OCI-LY7 (cell line): ENCODE measurements at regions not wholly inside any gene's neighbourhood (a gene's known extent, or its start where the extent isn't known, plus 50 kb on each side); places are given as distances from the start of the nearest gene placed in this dataset.

Source experiments
- BruUV-seq: library from RNA; stranded (reverse); fragments of 400-500 nt; replicated peaks from 2 replicates; lab custom pipeline; 2021; lab: Mats Ljungman, UMichigan
- CTCF ChIA-PET: fragments of 300-600 bp; sonication (Branson Sonifier 250); formaldehyde crosslinking; loops from one replicate; lab custom pipeline; 2022; ENCODE audit warnings: antibody characterized with exemption; ENCODE audit not compliant: unreplicated experiment; lab: Charles Lee
- POLR2A ChIA-PET: fragments of 300-600 bp; sonication (Branson Sonifier 250); formaldehyde crosslinking; loops from one replicate; lab custom pipeline; 2022; ENCODE audit warnings: antibody characterized with exemption; lab: Charles Lee
- DNase-seq: peaks from one replicate; pipeline ENCODE4 v3.0.0-alpha.2; 2015; ENCODE audit warnings: low spot score
- H2AFZ ChIP-seq: fragments of 200-600 bp; sonication (generic), shearing (Covaris generic); 2 replicates; pipeline ENCODE4 v1.6.1; 2014; ENCODE audit warnings: mild to moderate bottlenecking, antibody characterized with exemption, low read length, moderate library complexity
- H3K27ac ChIP-seq: fragments of 200-600 bp; sonication (generic); 2 replicates; pipeline ENCODE4 v1.5.1; 2014; ENCODE audit warnings: mixed run types, low read depth, mild to moderate bottlenecking, moderate library complexity, low read length, inconsistent platforms; ENCODE audit not compliant: poor library complexity, severe bottlenecking
- H3K36me3 ChIP-seq: fragments of 200-600 bp; sonication (generic); 2 replicates; pipeline ENCODE4 v1.6.1; 2014; ENCODE audit warnings: mild to moderate bottlenecking, antibody characterized with exemption, low read length, moderate library complexity, mixed read lengths; ENCODE audit not compliant: insufficient read depth
- H3K4me1 ChIP-seq: fragments of 200-600 bp; sonication (generic); 2 replicates; pipeline ENCODE4 v1.5.1; 2014; ENCODE audit warnings: mild to moderate bottlenecking, low read length; ENCODE audit not compliant: insufficient read depth, poor library complexity, severe bottlenecking
- H3K4me2 ChIP-seq: fragments of 200-600 bp; sonication (generic); 2 replicates; pipeline ENCODE4 v1.6.1; 2014; ENCODE audit warnings: mild to moderate bottlenecking, low read length
- H3K4me3 ChIP-seq: fragments of 200-600 bp; sonication (generic); 2 replicates; pipeline ENCODE4 v1.5.1; 2014; ENCODE audit warnings: mild to moderate bottlenecking, low read depth, low read length; ENCODE audit not compliant: poor library complexity, severe bottlenecking
- H3K79me2 ChIP-seq: fragments of 200-600 bp; sonication (generic); 2 replicates; pipeline ENCODE4 v1.6.1; 2016; ENCODE audit warnings: low read depth, mild to moderate bottlenecking, low read length, moderate library complexity, mixed read lengths; ENCODE audit not compliant: insufficient read depth
- H3K9me2 ChIP-seq: fragments of 200-600 bp; sonication (generic); 2 replicates; pipeline ENCODE4 v1.6.1; 2016; ENCODE audit warnings: mild to moderate bottlenecking, low read length, mixed read lengths; ENCODE audit not compliant: insufficient read depth
- H3K9me3 ChIP-seq: fragments of 200-600 bp; sonication (generic); 2 replicates; pipeline ENCODE4 v1.6.1; 2014; ENCODE audit warnings: mild to moderate bottlenecking, mixed run types, low read length, mixed read lengths
- H4K20me1 ChIP-seq: fragments of 200-600 bp; sonication (generic); 2 replicates; pipeline ENCODE4 v1.6.1; 2014; ENCODE audit warnings: mild to moderate bottlenecking, antibody characterized with exemption, low read length, moderate library complexity, mixed read lengths; ENCODE audit not compliant: insufficient read depth
- EZH2phosphoT487 ChIP-seq: fragments of 200-600 bp; sonication (generic); IDR thresholded peaks from 2 replicates; pipeline ENCODE4 v1.6.1; 2018; ENCODE audit warnings: low read depth, borderline replicate concordance, mild to moderate bottlenecking, mixed run types, antibody characterized with exemption, low read length, moderate library complexity, mixed read lengths
- intact Hi-C: fragments of 100-400 bp; cut with micrococcal nuclease; formaldehyde crosslinking; loops from one replicate; pipeline ENCODE4 v1.10.0; 2022; ENCODE audit not compliant: unreplicated experiment
- TF ChIP-seq, protein P1 (sequence below): fragments of 200-600 bp; sonication (generic); conservative IDR thresholded peaks from 2 replicates; pipeline ENCODE4 v1.5.1; 2014; ENCODE audit warnings: mild to moderate bottlenecking, antibody characterized with exemption, low read length, moderate library complexity, mixed read lengths

GRCh38 chr3:152206243-152206760 is 62.4 kb upstream of the MBNL1 start:
- Histone ChIP-seq H4K20me1 (no peaks in the 10 kb centered on the region), H3K27ac (no peak overlapping the region), H3K36me3 (no peaks in the 10 kb centered on the region), H3K9me2 (no peaks in the 10 kb centered on the region), H2AFZ (no peak overlapping the region), H3K4me3 (no peak overlapping the region), H3K9me3 (no peaks in the 10 kb centered on the region), H3K4me1 (peaks cover 44% of the 10 kb centered on the region), H3K79me2 (0 out of 2 replicates have a peak, but pooled peaks cover 6% of the 10 kb centered on the region), H3K4me2 (no peak overlapping the region)
- BruUV-seq, result no TSS peak
- ChIA-PET CTCF (no interaction called here), POLR2A (interaction anchor here (1.8 to 4.7 kb wide), 3 partner anchors 10 to 38 kb away, joined by 5 to 28 read pairs (median 8); no protein-coding TSS in a partner anchor)
- no peak for TF ChIP-seq EZH2phosphoT487
- TF ChIP-seq, protein P1, sequence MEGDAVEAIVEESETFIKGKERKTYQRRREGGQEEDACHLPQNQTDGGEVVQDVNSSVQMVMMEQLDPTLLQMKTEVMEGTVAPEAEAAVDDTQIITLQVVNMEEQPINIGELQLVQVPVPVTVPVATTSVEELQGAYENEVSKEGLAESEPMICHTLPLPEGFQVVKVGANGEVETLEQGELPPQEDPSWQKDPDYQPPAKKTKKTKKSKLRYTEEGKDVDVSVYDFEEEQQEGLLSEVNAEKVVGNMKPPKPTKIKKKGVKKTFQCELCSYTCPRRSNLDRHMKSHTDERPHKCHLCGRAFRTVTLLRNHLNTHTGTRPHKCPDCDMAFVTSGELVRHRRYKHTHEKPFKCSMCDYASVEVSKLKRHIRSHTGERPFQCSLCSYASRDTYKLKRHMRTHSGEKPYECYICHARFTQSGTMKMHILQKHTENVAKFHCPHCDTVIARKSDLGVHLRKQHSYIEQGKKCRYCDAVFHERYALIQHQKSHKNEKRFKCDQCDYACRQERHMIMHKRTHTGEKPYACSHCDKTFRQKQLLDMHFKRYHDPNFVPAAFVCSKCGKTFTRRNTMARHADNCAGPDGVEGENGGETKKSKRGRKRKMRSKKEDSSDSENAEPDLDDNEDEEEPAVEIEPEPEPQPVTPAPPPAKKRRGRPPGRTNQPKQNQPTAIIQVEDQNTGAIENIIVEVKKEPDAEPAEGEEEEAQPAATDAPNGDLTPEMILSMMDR, result no peak
- DNase-seq, result no peak
- intact Hi-C loops, result no loop called here

DNA sequence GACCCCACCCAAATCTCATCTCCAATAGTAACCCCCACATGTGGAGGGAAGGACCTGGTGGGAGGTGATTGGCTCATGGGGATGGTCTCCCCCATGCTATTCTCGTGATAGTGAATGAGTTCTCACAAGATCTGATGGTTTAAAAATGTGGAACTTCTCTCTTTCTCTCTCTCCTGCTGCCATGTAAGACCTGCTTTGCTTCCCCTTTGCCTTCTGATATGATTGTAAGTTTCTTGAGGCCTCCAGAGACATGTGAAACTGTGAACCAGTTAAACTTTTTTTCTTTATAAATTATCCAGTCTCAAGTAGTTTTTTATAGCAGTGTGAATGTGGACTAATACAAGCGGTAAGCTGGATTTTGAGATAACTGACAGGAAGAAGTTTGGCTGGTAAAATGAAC is 60.3 kb upstream of the MBNL1 start:
- TF ChIP-seq EZH2phosphoT487, result no peak
- ChIA-PET CTCF (no interaction called here), POLR2A (interaction anchor here (0.7 to 1.6 kb wide), 5 partner anchors 11 to 48 kb away, joined by 3 to 6 read pairs (median 4); no protein-coding TSS in a partner anchor)
- H3K36me3 ChIP-seq, result no peaks in the 10 kb centered on the region
- no peaks in the 10 kb centered on the region for H3K79me2 ChIP-seq
- H3K27ac ChIP-seq, result no peak overlapping the region
- no peaks in the 10 kb centered on the region for H4K20me1 ChIP-seq
- no peak overlapping the region for H3K4me2 ChIP-seq
- BruUV-seq, result no TSS peak
- no peak overlapping the region for H3K4me3 ChIP-seq
- peaks cover 23% of the 10 kb centered on the region for H3K4me1 ChIP-seq
- no peaks in the 10 kb centered on the region for H3K9me2 ChIP-seq
- DNase-seq, result no peak
- H3K9me3 ChIP-seq, result no peaks in the 10 kb centered on the region
- intact Hi-C loops, result no loop called here
- H2AFZ ChIP-seq, result no peak overlapping the region

- H3K4me1 ChIP-seq, result peaks cover 17% of the 10 kb centered on the region
- ChIA-PET CTCF (no interaction called here), POLR2A (interaction anchor here (0.7 to 1.5 kb wide), 5 partner anchors 11 to 96 kb away, joined by 3 to 6 read pairs (median 3); no protein-coding TSS in a partner anchor)
- H3K4me3 ChIP-seq, result no peak overlapping the region
- H2AFZ ChIP-seq, result no peak overlapping the region
- H3K79me2 ChIP-seq, result no peaks in the 10 kb centered on the region
- no TSS peak for BruUV-seq
- no peak overlapping the region for H3K4me2 ChIP-seq
- intact Hi-C loops, result no loop called here
- no peak overlapping the region for H3K27ac ChIP-seq
- no peaks in the 10 kb centered on the region for H3K36me3 ChIP-seq
- no peaks in the 10 kb centered on the region for H4K20me1 ChIP-seq
- no peaks in the 10 kb centered on the region for H3K9me3 ChIP-seq
- no peak for TF ChIP-seq EZH2phosphoT487
- TF ChIP-seq, protein P1, result no peak
- DNase-seq, result no peak
- H3K9me2 ChIP-seq, result no peaks in the 10 kb centered on the region
Observed at GRCh38 chr3:152209060-152209459, 59.7 kb upstream of the MBNL1 start.
